Middle frontal gyrus (tissue), 1 donor: ENCODE measurements at regions not wholly inside any gene's neighbourhood (a gene's known extent, or its start where the extent isn't known, plus 50 kb on each side); places are given as distances from the start of the nearest gene placed in this dataset.

Experiments
- DNase-seq: peaks from one replicate; pipeline ENCODE4 v3.0.0-alpha.2; 2015; ENCODE audit warnings: low spot score; ENCODE audit errors: extremely low spot score

GRCh38 chr9:82302968-82303655, 314.5 kb downstream of the SPATA31D1 start:
- DNase-seq: no peak

- no peak for DNase-seq
Observed at GRCh38 chr9:82308836-82309235, 320.3 kb downstream of the SPATA31D1 start.

- no peak for DNase-seq
Observed at GRCh38 chr9:82313697-82314096, 325.1 kb downstream of the SPATA31D1 start.

GRCh38 chr9:82320566-82320965, 332.0 kb downstream of the SPATA31D1 start:
- DNase-seq: no peak

- no peak for DNase-seq
Observed at GRCh38 chr9:82325907-82326306, 337.3 kb downstream of the SPATA31D1 start.

- no peak for DNase-seq
Observed at GRCh38 chr9:82327641-82328040, 339.1 kb downstream of the SPATA31D1 start.

GRCh38 chr9:82331079-82331478, 342.5 kb downstream of the SPATA31D1 start:
- no peak for DNase-seq

- DNase-seq: no peak
Observed at GRCh38 chr9:82332018-82332773, 343.6 kb downstream of the SPATA31D1 start.

- DNase-seq: no peak
Observed at GRCh38 chr9:82332774-82333152, 344.2 kb downstream of the SPATA31D1 start.

- DNase-seq: no peak
Observed at GRCh38 chr9:82333671-82334070, 345.1 kb downstream of the SPATA31D1 start.

GRCh38 chr9:82334286-82334685, 345.7 kb downstream of the SPATA31D1 start:
- no peak for DNase-seq

- DNase-seq: no peak
Observed at GRCh38 chr9:82337351-82337750, 348.8 kb downstream of the SPATA31D1 start.

- DNase-seq: no peak
Observed at GRCh38 chr9:82342046-82342445, 353.5 kb downstream of the SPATA31D1 start.

- DNase-seq: no peak
Observed at GRCh38 chr9:82346040-82346439, 357.5 kb downstream of the SPATA31D1 start.

- no peak for DNase-seq
Observed at GRCh38 chr9:82353631-82354278, 365.2 kb downstream of the SPATA31D1 start.

- DNase-seq: no peak
Observed at GRCh38 chr9:82354279-82354659, 365.7 kb downstream of the SPATA31D1 start.

GRCh38 chr9:82356131-82356530, 367.6 kb downstream of the SPATA31D1 start:
- no peak for DNase-seq

GRCh38 chr9:82356871-82357270, 368.3 kb downstream of the SPATA31D1 start:
- no peak for DNase-seq

- DNase-seq: no peak
Observed at GRCh38 chr9:82363198-82363597, 374.6 kb downstream of the SPATA31D1 start.

GRCh38 chr9:82363682-82364081, 375.1 kb downstream of the SPATA31D1 start:
- DNase-seq: no peak

GRCh38 chr9:82367016-82367415, 378.4 kb downstream of the SPATA31D1 start:
- DNase-seq: no peak

GRCh38 chr9:82367929-82368328, 379.4 kb downstream of the SPATA31D1 start:
- DNase-seq: no peak
